SHP77 (cell line): ENCODE measurements at regions not wholly inside any gene's neighbourhood (a gene's known extent, or its start where the extent isn't known, plus 50 kb on each side); places are given as distances from the start of the nearest gene placed in this dataset.
"Not testable (repeated sequence)": the region's sequence is repeated elsewhere in the genome, so short reads cannot be mapped to it uniquely, and the experiment has no call there.

Experiments
- DNase-seq, 2 experiments: peaks; one replicate each; lab custom pipeline; 2025; lab: John Stamatoyannopoulos, UW

DNA sequence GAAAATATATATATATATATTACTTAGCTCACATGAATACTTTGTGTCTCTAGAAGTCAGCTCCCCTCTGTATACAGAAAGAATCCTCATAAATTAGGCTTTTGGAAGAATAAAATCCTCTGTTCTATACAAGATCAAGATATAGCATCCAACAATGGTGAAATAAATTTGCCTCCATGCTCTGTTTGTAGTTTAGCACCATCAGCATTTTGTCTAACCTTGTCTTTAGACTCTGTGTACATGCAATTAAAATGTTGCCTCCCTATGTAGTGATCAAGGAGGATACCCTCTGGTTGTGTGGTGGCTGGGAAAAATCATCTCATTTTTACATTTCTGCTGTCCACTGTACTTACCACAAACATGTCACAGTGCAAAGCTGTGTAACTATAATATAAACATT lies 189.7 kb downstream of the C7orf25 start:
- DNase-seq, result no peak

DNA sequence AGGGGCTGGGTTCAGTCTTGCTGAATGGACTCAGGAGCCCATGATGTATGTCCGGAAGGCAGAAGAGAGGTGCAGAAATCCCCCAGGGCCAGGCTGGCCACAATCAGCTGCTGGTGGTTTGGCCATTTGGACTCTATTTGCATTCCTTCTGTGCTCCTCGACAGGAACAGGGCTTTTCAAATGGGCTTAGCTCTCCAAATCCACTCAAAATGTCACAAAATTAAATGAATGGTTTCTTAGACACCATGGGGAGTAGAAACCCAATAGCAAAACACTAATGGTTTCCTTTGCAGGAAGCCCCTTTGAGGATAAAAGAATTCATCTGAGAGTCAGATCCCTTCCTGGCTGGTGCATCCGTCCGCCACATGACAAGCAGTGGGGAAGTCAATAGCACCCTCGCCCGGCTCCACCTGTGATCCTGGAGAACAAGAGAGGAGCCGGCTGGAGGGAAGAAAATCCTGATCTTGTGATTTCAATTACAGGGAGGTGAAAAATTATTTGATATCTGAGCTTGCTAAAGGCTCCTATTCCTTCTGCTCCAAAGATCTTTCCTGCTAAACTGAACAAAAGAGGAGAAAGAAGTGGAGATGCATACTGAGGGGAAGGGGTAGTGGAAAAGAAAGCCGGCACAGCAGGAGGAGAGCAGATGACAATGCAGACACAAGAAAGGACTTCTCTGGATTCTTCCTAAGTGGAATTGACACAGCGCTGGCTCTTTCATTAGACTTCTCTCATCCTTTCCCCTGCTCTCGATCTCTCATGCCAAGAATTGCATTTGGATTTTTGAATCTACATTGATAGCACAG lies 190.7 kb downstream of the C7orf25 start:
- no peak for DNase-seq

DNA sequence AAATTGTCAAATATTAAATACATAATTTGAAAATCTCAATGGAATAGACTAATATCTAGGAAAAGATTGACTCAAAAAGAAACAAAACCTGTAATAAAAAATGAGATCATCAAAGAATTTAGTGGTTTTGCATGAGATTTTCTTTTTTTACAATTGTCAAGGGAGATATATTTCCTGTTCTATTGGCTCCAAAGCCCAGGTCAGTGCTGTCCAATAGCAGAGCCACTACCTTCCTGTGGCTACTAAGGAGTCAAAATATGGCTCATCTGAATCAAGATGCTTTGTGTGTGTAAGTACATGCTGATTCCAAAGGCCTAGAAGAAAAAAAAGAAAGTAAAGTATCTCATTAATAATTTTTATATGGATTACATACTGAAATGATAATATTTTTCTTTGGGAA lies 191.9 kb downstream of the C7orf25 start:
- no peak for DNase-seq

DNA sequence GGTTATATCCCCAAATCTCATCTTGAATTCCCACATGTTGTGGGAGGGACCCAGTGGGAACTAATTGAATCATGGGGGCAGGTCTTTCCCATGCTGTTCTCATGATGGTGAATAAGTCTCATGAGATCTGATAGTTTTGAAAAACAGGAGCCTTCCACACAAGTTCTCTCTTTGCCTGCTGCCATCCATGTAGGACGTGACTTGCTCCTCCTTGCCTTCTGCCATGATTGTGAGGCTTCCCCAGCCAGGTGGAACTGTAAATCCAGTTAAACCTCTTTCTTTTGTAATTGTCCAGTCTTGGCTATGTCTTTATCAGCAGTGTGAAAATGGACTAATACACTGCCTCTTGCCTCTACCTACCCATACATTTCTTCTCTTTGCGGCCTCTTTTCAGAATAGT lies 193.4 kb downstream of the C7orf25 start:
- not testable (repeated sequence) for DNase-seq

DNA sequence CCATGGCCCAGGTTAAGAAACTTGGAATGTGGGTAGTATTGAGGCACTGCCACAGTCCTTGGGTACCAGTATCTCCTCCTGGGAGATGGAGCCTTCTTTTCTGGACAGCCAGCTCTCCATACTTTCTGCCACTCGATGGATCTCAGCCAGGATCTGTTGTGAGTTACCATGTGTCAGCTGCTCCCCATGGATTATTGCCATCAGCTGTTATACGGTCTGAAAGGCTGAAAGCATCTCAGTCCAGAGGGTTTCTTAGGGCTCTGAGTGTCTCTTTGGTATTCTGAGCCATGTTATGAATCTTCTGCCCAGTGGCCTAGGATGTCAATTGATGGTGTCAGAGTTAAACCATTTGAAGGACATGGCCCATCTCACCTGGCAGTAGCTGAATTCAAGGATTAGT lies 197.5 kb downstream of the C7orf25 start:
- no peak for DNase-seq

DNA sequence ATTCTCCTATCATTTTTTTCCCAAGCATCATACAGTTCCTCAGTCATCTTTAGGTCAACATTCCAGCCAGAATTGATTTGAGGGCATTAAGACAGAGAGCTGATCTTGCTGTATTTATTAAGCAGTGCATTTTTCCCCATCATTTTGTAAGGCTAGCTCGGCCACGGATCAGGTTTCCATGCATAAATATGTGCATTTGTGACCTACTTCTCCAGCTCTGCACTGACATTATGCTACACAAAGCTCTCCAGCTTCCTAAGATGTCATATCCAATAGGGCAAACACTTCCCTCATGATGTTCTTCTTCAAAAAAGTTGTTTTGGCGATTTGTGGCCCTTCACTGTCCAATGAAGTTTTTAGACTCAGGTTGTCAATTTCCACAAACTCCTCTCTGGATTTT lies 202.6 kb downstream of the C7orf25 start:
- DNase-seq, result no peak

DNA sequence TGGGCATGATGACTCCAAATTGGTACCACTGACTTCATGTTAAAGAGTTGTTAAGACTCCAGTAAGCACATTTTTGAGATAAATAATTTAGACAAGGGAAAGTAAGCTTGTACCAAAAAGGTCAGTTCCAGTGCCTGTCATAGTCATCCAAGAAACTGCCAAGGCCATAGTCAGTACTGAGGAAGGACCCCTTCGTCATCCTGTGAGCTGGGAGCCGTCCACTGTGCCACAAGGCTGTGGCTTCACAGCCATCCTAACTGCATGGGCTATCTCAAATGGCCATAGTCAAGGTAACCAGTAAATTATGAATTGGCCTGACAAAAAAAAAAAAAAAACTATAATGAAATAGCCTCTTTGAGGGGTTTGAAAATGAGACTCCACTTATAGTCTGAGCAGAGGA lies 207.2 kb downstream of the C7orf25 start:
- DNase-seq, result no peak

DNA sequence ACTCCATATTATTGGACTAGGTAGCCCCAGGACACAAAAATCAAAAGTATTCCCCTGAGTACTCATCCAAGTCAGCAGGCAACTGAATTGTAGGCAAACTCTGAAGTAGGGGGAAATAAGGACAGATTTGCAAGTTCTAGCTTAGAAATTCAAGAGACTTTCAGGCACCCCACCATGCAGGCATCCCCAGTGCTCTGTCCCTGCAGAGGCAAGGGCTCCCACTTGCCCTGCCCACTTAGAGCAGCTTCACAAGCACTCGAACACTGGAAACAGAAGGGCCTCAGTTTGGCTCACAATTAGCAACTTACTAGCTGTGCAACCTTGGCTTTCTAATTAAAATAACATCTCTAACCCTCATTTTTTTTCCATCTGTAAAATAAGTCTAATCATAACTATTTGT lies 209.2 kb downstream of the C7orf25 start:
- DNase-seq, result no peak

DNA sequence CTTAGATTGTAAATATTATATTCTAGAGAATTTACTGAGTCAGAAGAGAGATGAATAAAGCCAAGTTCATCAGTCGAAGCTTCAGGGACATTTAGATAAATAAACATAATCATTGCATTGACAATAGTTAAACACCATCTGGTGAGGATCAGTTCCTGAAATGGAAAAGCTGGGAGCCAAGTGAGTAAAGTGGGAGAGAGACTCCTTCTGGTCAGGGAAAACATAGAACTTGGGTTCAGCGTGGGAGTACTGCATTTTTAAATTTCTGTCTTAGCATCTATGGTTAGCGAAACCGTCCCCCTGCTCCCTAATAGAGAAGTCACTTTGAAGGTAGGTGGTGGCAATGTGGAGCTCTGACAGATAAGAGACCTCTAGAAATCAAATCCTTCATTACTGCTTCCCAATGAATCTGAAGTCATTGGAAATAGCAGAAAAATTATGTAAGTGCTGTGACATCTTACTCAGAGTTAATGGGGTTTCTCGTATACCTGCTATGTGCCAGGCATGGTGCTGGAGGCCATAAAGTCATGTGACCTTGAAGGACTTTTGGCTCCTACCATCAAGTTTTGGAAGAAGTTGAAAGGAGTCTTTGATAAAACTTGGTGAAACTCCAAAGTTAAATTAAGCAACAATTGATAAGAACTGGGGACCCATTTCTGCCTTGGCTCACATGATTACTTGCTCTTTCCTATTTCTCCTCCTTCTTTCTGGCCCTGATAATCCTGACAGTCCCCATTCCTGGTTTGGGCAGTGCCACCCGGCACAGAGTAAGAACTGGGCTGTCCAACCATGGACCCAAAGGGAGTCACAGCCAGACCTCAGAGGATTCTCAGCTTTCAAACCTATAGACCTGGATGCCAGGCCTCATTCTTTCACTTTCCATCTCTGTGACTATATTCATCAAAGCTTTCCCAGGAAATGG lies 211.2 kb downstream of the C7orf25 start:
- no peak for DNase-seq

DNA sequence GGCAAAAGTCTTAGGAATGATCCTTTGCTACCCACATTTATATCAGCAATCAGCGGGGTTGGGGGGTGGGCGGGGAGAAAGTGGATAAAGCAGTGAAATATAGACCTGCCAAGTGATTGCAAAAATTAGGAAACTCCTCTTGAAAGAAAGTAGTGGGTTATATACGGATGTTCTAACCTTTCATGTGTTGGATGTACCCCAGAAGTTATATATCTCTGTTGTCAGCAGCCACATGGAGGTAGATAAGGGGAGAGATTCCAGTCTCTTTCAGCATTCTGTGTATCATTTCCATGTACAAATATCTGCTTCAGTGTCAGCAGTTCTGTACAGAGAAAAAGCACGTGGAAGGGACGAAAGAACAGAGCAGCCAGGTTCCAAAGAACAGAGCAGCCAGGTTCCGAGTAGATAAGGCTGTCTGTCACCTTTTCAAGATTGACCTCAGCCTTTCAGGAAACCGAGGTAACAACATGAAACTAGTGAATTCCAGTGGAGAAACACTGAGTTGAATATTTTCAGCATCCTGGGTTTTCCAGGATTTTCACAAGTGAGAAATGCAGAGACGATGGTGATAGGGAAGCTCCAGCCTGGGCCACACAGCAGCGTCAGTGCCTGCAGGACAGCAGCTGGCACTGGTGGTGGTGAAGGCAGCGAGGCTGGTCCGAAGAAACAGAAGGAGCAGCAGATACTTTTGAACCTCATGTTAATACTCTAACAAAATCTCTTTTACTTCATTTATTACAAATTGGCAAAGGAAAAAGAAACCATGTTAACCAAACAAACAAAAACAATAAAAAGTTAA lies 212.3 kb downstream of the C7orf25 start:
- DNase-seq, result no peak

DNA sequence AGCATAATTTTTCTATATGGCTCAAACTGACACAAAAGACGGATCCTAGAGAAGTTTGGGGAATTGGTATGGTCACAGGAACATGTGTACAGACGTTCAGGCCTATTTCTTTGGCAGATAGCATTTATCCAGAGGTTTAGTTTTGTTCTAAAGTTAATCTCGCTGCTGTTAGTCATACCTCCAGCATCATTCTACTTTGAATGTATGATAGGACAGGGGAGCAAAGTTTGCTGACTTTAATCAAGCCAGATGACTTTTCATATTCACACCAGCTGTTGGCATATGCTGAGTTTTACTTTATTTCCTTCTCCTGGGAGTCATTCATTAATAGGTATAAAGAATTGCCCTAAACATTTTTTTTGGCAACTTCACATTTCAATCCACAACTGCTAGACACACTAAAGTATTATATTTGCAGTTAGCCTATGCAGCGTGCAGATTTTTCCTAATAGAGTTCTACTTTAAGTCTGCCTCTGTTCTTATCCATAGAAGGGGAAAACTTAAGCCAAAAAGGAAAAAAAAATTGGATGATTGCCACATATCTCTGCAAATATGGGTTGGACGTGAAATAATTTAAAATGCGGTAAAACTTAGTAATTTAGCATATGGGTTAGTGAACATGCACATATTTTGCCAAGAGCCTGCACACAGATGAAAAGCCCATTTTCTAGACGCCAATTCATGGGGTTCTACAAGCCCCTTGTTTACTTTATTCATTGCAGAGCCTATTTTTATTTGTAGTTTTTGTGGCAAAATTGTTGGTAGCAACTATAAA lies 213.1 kb downstream of the C7orf25 start:
- DNase-seq, result no peak

DNA sequence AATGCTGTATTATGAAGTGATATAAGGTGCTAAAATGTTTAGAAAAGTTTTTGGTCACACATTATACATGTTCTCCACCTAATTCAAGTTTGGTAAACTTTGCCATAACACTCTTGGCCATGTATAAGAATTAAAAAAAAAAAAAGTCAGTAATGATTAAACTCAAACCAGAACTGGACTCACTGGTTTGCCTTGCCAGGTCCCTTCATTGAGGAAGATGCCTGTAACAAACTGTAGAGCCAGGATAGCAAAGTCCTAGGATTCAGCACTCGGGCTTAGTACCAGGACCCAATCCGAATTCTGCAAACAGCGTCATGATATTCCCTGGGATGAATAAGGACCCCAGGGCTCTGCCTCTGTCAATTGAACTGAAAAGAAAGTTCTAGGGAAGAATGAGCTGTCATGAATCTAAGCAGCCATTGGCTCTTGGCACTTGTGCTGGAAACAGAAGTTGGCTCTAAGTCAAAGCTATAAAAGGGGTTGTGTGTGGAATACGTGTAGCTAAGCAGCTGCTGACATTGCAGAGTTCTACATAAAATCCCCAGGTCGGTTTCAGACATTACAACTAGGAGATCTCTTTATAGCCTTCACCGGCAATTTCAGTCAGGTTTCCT lies 216.9 kb downstream of the C7orf25 start:
- DNase-seq, result no peak

DNA sequence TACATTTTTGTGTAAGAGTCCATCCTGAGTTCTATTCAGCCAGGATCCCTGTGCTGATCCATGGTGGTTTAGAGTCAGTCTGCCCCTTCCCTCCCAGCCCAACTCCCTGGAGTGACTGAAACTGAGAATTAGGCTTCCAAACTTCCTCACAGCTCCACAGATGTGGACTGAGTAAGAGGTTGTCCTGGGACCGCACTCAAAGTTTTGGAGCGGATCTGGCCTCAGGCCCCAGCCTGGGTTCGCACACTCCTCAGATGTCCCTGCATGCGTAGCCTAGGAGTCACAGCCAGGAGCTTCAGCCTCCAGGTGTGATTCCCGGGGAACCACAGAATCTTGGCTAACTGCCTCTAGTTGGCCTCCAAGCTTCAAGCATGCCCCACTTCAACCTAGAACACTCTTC lies 218.1 kb downstream of the C7orf25 start:
- no peak for DNase-seq

DNA sequence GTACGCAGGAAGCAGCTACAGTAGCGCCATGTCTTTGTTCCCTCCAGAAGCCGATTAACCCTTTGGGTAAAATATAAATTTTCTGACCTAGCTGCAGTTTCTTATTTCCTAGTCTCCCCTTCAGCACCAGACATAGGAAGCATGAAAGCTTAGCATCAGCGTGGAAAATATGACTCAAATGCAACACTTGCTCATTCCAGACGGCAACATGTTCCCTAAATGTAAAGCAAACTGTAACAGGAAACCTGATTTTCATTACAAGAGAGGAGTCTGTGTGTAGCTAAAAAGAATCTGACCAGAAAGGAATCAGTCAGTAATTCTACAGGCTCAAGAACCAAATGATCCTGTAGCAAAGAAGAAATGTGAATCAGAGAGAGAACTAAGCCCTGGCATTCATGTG lies 219.2 kb downstream of the C7orf25 start:
- DNase-seq, result no peak

DNA sequence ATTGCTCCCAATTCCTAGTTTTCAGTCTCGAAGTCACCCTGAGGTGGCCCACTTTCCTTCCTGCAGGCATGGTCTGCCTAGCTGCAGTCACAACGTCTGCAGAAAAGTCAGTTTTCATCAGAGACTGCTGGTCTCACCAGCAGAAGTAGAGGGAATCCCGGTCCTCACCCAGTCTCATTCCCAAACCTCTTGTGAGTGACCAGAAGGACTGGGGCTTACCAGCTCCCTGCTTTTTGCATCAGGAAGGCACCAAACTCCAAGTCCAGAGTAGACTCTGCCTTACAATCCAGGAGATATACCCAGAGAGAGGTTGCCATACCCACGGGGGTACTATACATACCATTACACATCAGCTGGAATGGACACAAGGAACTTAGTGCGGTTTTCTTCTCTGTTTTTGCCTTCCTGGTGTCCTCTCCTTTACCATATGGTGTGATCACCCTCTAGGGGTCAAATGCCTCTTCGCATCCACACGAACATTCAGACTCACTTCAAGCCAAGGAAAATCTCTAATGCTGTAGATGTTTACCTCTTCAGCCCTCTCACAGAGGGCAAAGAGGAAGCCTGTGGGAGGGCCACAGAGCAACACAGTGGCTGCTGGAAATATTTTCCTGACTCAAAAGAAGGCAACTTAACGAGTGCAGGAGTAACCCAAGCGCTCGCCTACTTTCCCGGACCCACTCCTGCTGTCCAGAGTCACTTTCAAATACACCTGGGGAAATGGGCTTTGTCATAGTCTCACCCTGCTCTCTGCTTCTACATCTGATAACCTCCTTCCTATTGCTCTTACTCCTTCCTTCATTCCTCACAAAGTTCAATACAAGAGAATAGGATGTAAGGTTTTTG lies 220.9 kb downstream of the C7orf25 start:
- peak; percentile 32 to 40 for DNase-seq

DNA sequence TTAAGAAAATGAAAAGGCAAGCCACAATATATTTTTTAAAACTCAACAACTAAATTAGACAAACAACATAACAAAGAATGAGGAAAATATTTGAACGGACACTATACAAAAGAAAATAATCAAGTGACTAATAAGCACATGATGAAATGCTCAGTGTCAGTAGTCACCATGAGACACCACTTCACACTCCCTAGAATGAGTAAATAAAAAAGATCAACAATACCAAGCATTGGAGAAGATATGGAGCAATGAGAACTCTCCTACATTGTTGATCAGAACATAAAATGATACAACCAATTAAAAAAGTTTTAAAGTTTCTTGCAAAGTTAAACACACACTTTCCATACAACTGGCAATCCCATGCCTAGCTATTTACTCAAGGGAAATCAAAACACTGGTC lies 222.2 kb downstream of the C7orf25 start:
- no peak for DNase-seq

DNA sequence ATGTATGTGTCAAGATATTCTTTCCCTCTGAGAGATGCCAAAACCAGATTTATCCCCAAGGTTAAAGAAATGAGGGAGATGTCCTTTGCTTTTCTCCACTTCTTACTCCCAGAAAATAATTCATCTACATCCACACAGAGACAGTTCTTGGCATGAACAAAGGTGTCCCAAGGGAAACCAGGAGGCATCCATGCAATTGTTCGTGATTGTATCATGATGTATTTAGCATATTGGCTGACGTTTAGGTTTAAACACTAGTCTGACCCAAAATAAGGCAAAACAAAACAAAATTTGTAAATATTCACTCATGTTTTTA lies 223.9 kb downstream of the C7orf25 start:
- DNase-seq, result no peak

DNA sequence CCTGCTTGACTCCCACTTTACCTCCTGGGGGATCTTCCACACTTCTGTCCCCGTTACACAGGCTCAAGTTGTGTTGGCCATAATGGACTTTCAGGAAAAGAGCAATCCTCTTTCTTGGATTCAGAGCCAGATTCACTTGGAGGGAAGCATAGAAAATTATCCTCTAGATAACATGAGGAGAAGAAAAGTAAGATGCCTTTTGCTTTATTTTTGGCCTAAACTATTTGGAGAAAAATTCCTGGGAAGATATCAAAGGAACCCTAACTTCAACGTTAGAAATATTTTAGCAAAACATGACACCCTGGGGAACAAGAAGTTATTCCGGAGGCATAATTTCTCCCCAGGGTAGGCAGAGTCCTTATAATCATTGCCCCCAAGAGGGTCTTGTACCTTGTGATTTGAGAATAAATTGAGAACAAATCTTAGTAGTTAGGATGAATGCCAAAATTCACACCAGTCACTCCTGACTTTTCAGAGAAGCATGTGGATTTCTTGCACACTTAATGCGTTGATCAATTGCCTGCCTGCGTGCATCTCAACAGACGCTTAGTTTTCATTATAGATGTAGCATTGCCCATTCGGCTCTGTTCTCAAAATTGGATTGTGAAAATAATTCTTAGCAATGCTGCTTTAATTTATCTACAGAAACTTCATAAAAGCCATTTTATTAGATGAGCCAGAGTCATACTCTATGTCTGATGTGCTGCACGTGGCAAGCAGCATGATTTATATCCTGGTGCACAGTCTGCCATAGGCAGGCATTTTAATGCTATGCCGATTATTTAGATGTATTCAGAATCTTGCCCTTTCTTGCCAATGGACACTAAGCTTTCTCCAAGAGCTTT lies 224.4 kb downstream of the C7orf25 start:
- DNase-seq, result no peak

DNA sequence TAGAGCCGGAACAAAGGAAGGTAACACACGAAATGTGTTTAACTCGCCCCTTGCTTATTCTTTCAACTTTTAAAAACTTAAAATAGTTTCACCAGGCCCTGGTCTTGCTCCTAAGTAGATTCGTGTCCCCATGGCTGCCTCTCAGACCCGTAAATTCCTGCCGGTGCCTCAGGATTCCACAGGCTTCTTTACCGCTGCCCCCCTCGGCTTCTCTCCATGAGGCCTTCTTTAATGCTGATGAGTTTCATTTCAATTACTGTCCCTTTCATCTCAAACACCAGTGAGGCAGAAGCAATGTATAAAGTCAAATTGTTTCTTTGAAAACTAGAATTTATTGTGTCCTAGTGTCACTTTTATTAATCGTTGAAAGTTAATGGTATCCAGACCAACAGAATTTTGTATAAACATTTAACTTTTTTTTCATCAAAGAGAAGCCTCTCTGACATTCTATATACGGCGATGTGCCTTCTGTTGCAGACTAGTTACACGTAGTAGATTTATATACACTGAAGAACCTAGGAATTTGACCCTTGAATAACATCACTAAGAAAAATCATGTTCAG lies 225.2 kb downstream of the C7orf25 start:
- no peak for DNase-seq
